Endodermal cell (in vitro differentiated cells): ENCODE measurements at regions not wholly inside any gene's neighbourhood (a gene's known extent, or its start where the extent isn't known, plus 50 kb on each side); places are given as distances from the start of the nearest gene placed in this dataset.

ENCODE experiments used
- DNase-seq: peaks from one replicate; pipeline ENCODE4 v3.0.0-alpha.2; 2017
- H3K27ac ChIP-seq: 2 replicates; pipeline ENCODE4 v1.5.1; 2013; ENCODE audit warnings: mild to moderate bottlenecking, low read depth, low read length, moderate library complexity
- H3K27me3 ChIP-seq: 2 replicates; pipeline ENCODE4 v1.6.1; 2013; ENCODE audit warnings: mild to moderate bottlenecking, low read length, moderate library complexity; ENCODE audit not compliant: insufficient read depth, control insufficient read depth, poor library complexity, severe bottlenecking
- H3K36me3 ChIP-seq: 2 replicates; pipeline ENCODE4 v1.7.0; 2013; ENCODE audit warnings: mild to moderate bottlenecking, low read length, moderate library complexity; ENCODE audit not compliant: control insufficient read depth, insufficient read depth
- H3K4me1 ChIP-seq: one replicate; pipeline ENCODE4 v1.7.0; 2013; ENCODE audit warnings: low read length; ENCODE audit not compliant: control insufficient read depth, insufficient read depth
- H3K4me3 ChIP-seq: 2 replicates; pipeline ENCODE4 v1.5.1; 2013; ENCODE audit warnings: mild to moderate bottlenecking, low read length, moderate library complexity
- H3K9ac ChIP-seq: 2 replicates; pipeline ENCODE4 v1.6.1; 2013; ENCODE audit warnings: mild to moderate bottlenecking, low read length, moderate library complexity; ENCODE audit not compliant: poor library complexity, severe bottlenecking; ENCODE audit errors: extremely low read depth
- H3K9me3 ChIP-seq: 2 replicates; pipeline ENCODE4 v1.6.1; 2013; ENCODE audit warnings: mild to moderate bottlenecking, low read length, moderate library complexity; ENCODE audit not compliant: control insufficient read depth
- H3K27ac Mint-ChIP-seq: 2 replicates; pipeline ENCODE4 v1.8.0; 2020; ENCODE audit warnings: mixed read lengths
- H3K27me3 Mint-ChIP-seq: 2 replicates; pipeline ENCODE4 v1.8.0; 2021; ENCODE audit warnings: mild to moderate bottlenecking, mixed read lengths; ENCODE audit not compliant: insufficient read depth
- H3K36me3 Mint-ChIP-seq: 2 replicates; pipeline ENCODE4 v1.8.0; 2020; ENCODE audit warnings: low read depth, mixed read lengths
- H3K4me1 Mint-ChIP-seq: 2 replicates; pipeline ENCODE4 v1.8.0; 2020; ENCODE audit warnings: mixed read lengths
- H3K4me3 Mint-ChIP-seq: 2 replicates; pipeline ENCODE4 v1.8.0; 2020; ENCODE audit warnings: mild to moderate bottlenecking, moderate library complexity, mixed read lengths
- H3K9me3 Mint-ChIP-seq: 2 replicates; pipeline ENCODE4 v1.8.0; 2020; ENCODE audit warnings: mild to moderate bottlenecking, mixed read lengths
- WGBS, 2 experiments: methylation state at CpG; one replicate each; pipeline versions ENCODE4 v1.1.5 to v1.1.7; 2013; ENCODE audit warnings: missing lambda C conversion rate in 2 of 2, mixed read lengths in 1 of 2; ENCODE audit not compliant: insufficient coverage in 1 of 2, insufficient read length in 1 of 2; 5-methylcytosine and 5-hydroxymethylcytosine counted together
- TF ChIP-seq, protein P1 (sequence below): fragments of 200-600 bp; sonication (generic); conservative IDR thresholded peaks from 2 replicates; pipeline ENCODE4 v1.5.0; 2021; ENCODE audit warnings: antibody characterized with exemption, mild to moderate bottlenecking

DNA sequence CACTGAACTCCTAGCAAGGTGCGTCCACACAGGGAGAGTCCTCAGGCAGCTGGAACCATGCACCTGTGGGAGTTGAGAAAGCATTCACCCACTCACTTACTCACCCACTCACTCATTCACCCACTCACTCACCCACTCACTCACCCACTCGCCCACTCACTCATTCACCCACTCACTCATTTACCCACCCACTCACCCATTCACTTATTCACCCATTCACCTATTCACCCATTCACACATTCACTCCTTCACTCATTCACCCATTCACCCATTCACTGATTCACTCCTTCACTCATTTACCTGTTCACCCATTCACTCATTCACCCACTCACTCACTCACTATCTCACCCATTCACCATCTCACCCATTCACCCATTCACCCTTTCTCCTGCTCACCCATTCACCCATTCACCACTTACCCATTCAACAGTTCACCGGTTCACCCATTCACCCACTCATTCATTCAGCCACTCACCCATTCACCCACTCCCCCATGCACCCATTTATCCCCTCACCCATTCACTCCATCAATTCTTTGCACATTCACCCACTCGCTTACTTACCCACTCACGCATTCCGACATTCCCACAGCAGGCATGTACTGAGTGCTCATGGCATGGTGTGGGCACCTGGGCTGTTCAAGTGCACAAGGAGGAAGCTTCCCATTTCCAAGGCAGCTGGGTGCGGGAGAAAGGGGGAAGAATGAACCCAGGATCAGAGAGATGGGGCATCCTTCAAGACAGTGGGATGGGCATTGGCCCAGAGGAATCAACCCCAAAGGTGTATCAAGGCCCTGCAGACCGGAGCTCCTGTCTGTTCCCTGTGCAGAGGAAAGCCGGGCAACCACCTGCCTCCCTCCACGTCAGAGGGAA is 135.2 kb upstream of the C14orf180 start:
- WGBS, 2 experiments: 69 to 90% methylated on average over 2 to 10 of the region's 10 CpGs

GRCh38 chr14:104445086-104445485 is 134.5 kb upstream of the C14orf180 start:
- Mint-ChIP-seq H3K27ac (no peak overlapping the region), H3K4me3 (no peak overlapping the region), H3K36me3 (no peaks in the 10 kb centered on the region), H3K4me1 (peaks cover 11% of the 10 kb centered on the region), H3K27me3 (peaks cover 13% of the 10 kb centered on the region), H3K9me3 (peaks cover 16% of the 10 kb centered on the region)
- TF ChIP-seq, protein P1, sequence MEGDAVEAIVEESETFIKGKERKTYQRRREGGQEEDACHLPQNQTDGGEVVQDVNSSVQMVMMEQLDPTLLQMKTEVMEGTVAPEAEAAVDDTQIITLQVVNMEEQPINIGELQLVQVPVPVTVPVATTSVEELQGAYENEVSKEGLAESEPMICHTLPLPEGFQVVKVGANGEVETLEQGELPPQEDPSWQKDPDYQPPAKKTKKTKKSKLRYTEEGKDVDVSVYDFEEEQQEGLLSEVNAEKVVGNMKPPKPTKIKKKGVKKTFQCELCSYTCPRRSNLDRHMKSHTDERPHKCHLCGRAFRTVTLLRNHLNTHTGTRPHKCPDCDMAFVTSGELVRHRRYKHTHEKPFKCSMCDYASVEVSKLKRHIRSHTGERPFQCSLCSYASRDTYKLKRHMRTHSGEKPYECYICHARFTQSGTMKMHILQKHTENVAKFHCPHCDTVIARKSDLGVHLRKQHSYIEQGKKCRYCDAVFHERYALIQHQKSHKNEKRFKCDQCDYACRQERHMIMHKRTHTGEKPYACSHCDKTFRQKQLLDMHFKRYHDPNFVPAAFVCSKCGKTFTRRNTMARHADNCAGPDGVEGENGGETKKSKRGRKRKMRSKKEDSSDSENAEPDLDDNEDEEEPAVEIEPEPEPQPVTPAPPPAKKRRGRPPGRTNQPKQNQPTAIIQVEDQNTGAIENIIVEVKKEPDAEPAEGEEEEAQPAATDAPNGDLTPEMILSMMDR: no peak
- Histone ChIP-seq H3K27ac (no peak overlapping the region), H3K9ac (no peak overlapping the region), H3K4me1 (peaks cover 11% of the 10 kb centered on the region), H3K9me3 (peaks cover 27% of the 10 kb centered on the region), H3K27me3 (no peaks in the 10 kb centered on the region), H3K4me3 (no peak overlapping the region), H3K36me3 (no peaks in the 10 kb centered on the region)
- DNase-seq: peak; percentile 38
- 78 to 80% methylated on average over 2 of the region's 2 CpGs for WGBS, 2 experiments

More for the DNA sequence above, 135.2 kb upstream of the C14orf180 start:
- peak; percentile 26 for DNase-seq
- H3K27me3 ChIP-seq: no peaks in the 10 kb centered on the region
- no peak overlapping the region for H3K27ac ChIP-seq
- H3K9me3 Mint-ChIP-seq: peaks cover 15% of the 10 kb centered on the region
- TF ChIP-seq, protein P1: no peak
- no peaks in the 10 kb centered on the region for H3K36me3 Mint-ChIP-seq
- H3K4me1 ChIP-seq: peaks cover 11% of the 10 kb centered on the region
- peaks cover 20% of the 10 kb centered on the region for H3K9me3 ChIP-seq
- no peak overlapping the region for H3K27ac Mint-ChIP-seq
- peaks cover 11% of the 10 kb centered on the region for H3K4me1 Mint-ChIP-seq
- peaks cover 14% of the 10 kb centered on the region for H3K27me3 Mint-ChIP-seq
- H3K4me3 ChIP-seq: no peak overlapping the region
- H3K9ac ChIP-seq: no peak overlapping the region
- no peak overlapping the region for H3K4me3 Mint-ChIP-seq
- H3K36me3 ChIP-seq: no peaks in the 10 kb centered on the region

DNA sequence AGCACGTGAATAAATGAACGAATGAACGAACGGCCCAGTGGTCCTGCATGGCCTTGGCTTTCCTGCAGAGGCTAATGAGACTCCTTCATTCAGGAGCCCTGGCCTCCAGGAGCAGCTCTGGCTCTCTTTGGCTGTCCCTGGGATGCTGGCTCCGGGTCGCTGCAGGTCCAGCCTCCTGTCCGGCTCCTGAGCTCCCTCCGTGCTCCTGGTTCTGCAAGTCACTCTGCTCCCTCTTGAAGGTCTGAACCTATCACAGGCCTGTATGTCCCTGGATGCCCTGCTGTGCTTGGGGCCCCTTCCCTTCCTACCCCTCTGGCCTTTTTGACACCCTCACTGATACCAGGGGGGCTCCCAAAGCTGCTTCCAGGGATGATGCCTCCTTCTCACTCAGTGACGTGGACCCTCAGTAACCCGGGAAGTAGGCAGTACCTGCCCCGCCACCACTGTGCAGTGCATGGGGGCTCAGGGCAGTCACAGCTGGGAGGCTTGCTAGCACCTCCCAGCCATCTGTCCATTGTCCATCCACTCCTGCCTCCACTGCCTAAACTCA is 133.7 kb upstream of the C14orf180 start:
- Histone ChIP-seq H3K4me3 (no peak overlapping the region), H3K36me3 (no peaks in the 10 kb centered on the region), H3K27ac (no peak overlapping the region), H3K9ac (no peak overlapping the region), H3K27me3 (no peaks in the 10 kb centered on the region), H3K9me3 (peaks cover 28% of the 10 kb centered on the region), H3K4me1 (peaks cover 11% of the 10 kb centered on the region)
- peaks cover 24% of the 10 kb centered on the region for H3K9me3 Mint-ChIP-seq
- H3K4me1 Mint-ChIP-seq: peaks cover 11% of the 10 kb centered on the region
- peak; percentile 48 for DNase-seq
- TF ChIP-seq, protein P1: no peak
- WGBS, 2 experiments: 90 to 95% methylated on average over 7 to 11 of the region's 11 CpGs
- H3K4me3 Mint-ChIP-seq: no peak overlapping the region
- H3K36me3 Mint-ChIP-seq: no peaks in the 10 kb centered on the region
- peaks cover 13% of the 10 kb centered on the region for H3K27me3 Mint-ChIP-seq
- no peak overlapping the region for H3K27ac Mint-ChIP-seq
